ENCODE measurements at regions not wholly inside any gene's neighbourhood (a gene's known extent, or its start where the extent isn't known, plus 50 kb on each side); places are given as distances from the start of the nearest gene placed in this dataset.
"Not testable (repeated sequence)": the region's sequence is repeated elsewhere in the genome, so short reads cannot be mapped to it uniquely, and the experiment has no call there.

DNA sequence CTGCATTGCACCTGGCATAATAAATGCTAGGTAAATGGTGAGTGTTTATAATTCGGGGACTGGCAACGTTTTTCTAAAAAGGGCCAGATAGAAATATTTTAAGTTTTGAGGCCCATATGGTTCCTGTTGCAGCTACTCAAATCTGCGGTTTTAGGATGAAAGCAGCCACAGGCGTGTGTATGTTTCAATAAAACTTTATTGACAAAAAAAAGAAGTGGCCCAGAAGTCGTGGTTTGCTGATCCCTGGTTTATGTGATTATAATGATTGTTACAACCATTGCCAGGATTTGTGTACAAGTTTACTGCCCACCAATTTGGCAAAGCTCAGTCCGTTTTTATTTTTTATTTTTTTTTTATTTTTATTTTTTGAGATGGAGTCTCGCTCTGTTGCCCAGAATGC, 536.1 kb downstream of the XYLT1 start:
- Histone ChIP-seq H3K9me3 (ENCODE audit: low read depth) (no peaks in the 10 kb centered on the region), H3K36me3 (ENCODE audit: low read depth) (no peaks in the 10 kb centered on the region), H3K4me2 (ENCODE audit: unreplicated experiment) (no peak overlapping the region), H3K9me2 (ENCODE audit: insufficient read depth) (no peaks in the 10 kb centered on the region), H3K79me2 (ENCODE audit: insufficient read depth) (no peaks in the 10 kb centered on the region), H3K9ac (no peak overlapping the region), H3K27me3 (replicated peaks; ENCODE audit: insufficient read depth) (0 out of 2 replicates have a peak, but pooled peaks cover 5% of the 10 kb centered on the region), H2AFZ (no peak overlapping the region), H4K20me1 (ENCODE audit: insufficient read depth) (no peaks in the 10 kb centered on the region), H3K4me3 (no peak overlapping the region), H3K27ac (no peak overlapping the region), H3F3A (ENCODE audit: insufficient read depth) (no peaks in the 10 kb centered on the region), H3K4me1 (ENCODE audit: insufficient read depth) (no peaks in the 10 kb centered on the region)
- no peak for TF ChIP-seq EZH2phosphoT487 (IDR thresholded peaks at IDR 0.05; ENCODE audit: insufficient read depth, low read depth)
- no peak for TF ChIP-seq EZH2 (IDR thresholded peaks at IDR 0.05; ENCODE audit: insufficient read depth, poor library complexity, severe bottlenecking)
- in situ Hi-C loops (cut with MboI) = no loop called here
- WGBS, 2 experiments (ENCODE audit: low coverage in 1 of 2, low lambda C conversion rate in 2 of 2, missing lambda C conversion rate in 2 of 2) = 33 to 42% methylated on average over 6 to 7 of the region's 7 CpGs
- no peak for DNase-seq

DNA sequence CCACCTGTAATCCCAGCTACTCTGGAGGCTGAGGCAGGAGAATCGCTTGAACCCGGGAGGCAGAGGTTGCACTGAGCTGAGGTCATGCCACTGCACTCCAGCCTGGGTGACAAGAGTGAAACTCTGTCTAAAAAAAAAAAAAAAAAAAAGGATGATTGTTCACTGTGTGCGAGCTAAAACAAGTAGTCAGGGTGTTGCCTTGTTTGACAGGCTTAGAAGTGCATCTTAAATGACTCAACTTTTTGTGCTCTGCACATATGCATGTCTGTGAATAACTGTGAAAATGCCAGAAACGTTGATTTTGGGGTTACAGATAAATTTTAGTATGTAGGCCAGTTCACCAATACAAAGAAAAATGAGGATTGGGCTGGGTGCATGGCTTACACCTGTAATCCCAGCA, 534.9 kb downstream of the XYLT1 start:
- H3K27me3 ChIP-seq (replicated peaks; ENCODE audit: insufficient read depth); H3K36me3 ChIP-seq (ENCODE audit: low read depth); in situ Hi-C loops (cut with MboI); H3K4me2 ChIP-seq (ENCODE audit: unreplicated experiment); H3K4me1 ChIP-seq (ENCODE audit: insufficient read depth); H3K9me3 ChIP-seq (ENCODE audit: low read depth); H2AFZ ChIP-seq; H3K9ac ChIP-seq; H3K9me2 ChIP-seq (ENCODE audit: insufficient read depth); H3K79me2 ChIP-seq (ENCODE audit: insufficient read depth); H3K4me3 ChIP-seq; DNase-seq; H4K20me1 ChIP-seq (ENCODE audit: insufficient read depth); H3K27ac ChIP-seq; H3F3A ChIP-seq (ENCODE audit: insufficient read depth): not testable (repeated sequence)
- WGBS, 2 experiments (ENCODE audit: low coverage in 1 of 2, low lambda C conversion rate in 2 of 2, missing lambda C conversion rate in 2 of 2) = 32 to 37% methylated on average over 4 of the region's 4 CpGs

DNA sequence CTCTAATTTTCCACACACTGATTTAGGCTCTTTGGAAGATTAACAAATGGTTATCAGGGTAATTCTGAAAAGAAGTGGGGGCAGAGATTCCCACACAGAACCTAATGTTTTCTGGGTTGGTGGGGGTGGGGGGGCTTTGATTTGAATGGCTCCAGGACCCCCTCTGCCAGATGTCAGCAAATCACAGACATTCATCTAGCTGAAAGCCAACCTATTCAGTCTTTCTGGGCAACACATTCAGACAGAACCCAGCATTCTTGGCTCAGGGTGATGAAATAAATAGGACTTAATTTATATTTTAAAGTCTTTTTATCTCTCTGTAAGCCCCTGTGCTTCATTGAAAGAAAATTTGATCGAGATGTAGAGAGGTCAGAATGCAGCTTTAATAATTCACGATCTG, 533.2 kb downstream of the XYLT1 start:
- Histone ChIP-seq H2AFZ (no peak overlapping the region), H4K20me1 (ENCODE audit: insufficient read depth) (no peaks in the 10 kb centered on the region), H3K79me2 (ENCODE audit: insufficient read depth) (no peaks in the 10 kb centered on the region), H3K4me1 (ENCODE audit: insufficient read depth) (no peaks in the 10 kb centered on the region), H3K9me3 (ENCODE audit: low read depth) (no peaks in the 10 kb centered on the region), H3F3A (ENCODE audit: insufficient read depth) (no peaks in the 10 kb centered on the region), H3K4me3 (no peak overlapping the region), H3K9ac (no peak overlapping the region), H3K9me2 (ENCODE audit: insufficient read depth) (no peaks in the 10 kb centered on the region), H3K27ac (no peak overlapping the region), H3K27me3 (replicated peaks; ENCODE audit: insufficient read depth) (0 out of 2 replicates have a peak, but pooled peaks cover 5% of the 10 kb centered on the region), H3K4me2 (ENCODE audit: unreplicated experiment) (no peak overlapping the region), H3K36me3 (ENCODE audit: low read depth) (no peaks in the 10 kb centered on the region)
- WGBS, 2 experiments (ENCODE audit: low coverage in 1 of 2, low lambda C conversion rate in 2 of 2, missing lambda C conversion rate in 2 of 2) = 0 to 1% methylated on average over 2 of the region's 2 CpGs
- DNase-seq = no peak
- TF ChIP-seq EZH2phosphoT487 (IDR thresholded peaks at IDR 0.05; ENCODE audit: insufficient read depth, low read depth) = no peak
- no peak for TF ChIP-seq EZH2 (IDR thresholded peaks at IDR 0.05; ENCODE audit: insufficient read depth, poor library complexity, severe bottlenecking)
- in situ Hi-C loops (cut with MboI) = no loop called here

DNA sequence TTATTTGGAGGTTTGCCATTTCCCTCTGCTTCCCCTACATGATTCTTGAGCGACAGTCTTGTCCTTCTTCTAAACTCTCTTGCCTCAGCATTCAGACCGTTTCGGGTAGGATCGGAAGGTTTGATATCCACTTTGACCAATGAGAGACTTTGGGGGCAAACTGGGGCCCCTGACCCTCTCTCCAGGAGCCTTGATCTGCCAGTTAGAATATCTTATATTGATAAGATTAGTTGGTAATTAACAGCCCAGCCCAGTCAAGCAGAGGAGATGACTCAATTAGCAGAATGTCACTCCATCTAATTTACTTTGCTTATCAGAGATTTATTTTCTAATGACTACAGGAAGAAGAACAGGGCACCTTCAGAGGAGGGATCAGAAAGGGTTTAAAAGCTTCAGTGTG, 532.8 kb downstream of the XYLT1 start:
- DNase-seq = no peak
- 0 out of 2 replicates have a peak, but pooled peaks cover 5% of the 10 kb centered on the region for H3K27me3 ChIP-seq (replicated peaks; ENCODE audit: insufficient read depth)
- no peaks in the 10 kb centered on the region for H3K79me2 ChIP-seq (ENCODE audit: insufficient read depth)
- no peak overlapping the region for H2AFZ ChIP-seq
- WGBS, 2 experiments (ENCODE audit: low coverage in 1 of 2, low lambda C conversion rate in 2 of 2, missing lambda C conversion rate in 2 of 2) = 3 to 6% methylated on average over 4 of the region's 4 CpGs
- TF ChIP-seq EZH2phosphoT487 (IDR thresholded peaks at IDR 0.05; ENCODE audit: insufficient read depth, low read depth) (no peak), EZH2 (IDR thresholded peaks at IDR 0.05; ENCODE audit: insufficient read depth, poor library complexity, severe bottlenecking) (no peak)
- no peaks in the 10 kb centered on the region for H3F3A ChIP-seq (ENCODE audit: insufficient read depth)
- H3K36me3 ChIP-seq (ENCODE audit: low read depth) = no peaks in the 10 kb centered on the region
- H3K4me2 ChIP-seq (ENCODE audit: unreplicated experiment) = no peak overlapping the region
- in situ Hi-C loops (cut with MboI) = no loop called here
- H3K9me2 ChIP-seq (ENCODE audit: insufficient read depth) = no peaks in the 10 kb centered on the region
- no peak overlapping the region for H3K9ac ChIP-seq
- H4K20me1 ChIP-seq (ENCODE audit: insufficient read depth) = no peaks in the 10 kb centered on the region
- no peaks in the 10 kb centered on the region for H3K4me1 ChIP-seq (ENCODE audit: insufficient read depth)
- no peak overlapping the region for H3K27ac ChIP-seq
- H3K4me3 ChIP-seq = no peak overlapping the region
- no peaks in the 10 kb centered on the region for H3K9me3 ChIP-seq (ENCODE audit: low read depth)

DNA sequence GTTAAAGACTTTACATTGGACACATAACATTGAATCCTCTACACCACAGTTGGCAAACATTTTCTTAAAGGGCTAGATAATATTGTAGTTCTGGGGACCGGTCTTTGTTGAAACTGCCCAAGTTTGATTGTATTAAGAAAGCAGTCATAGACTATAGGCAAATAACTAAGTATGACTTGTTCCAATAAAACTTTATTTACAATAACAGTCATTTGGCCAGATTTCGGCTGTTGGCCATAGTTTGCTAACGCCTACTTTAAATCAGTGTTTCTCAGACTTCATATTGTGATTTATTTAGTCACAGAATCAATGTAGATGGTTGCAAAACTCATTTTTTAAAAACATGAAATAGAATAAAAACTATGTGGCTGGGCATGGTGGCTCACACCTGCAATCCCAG, 531.8 kb downstream of the XYLT1 start:
- H3K36me3 ChIP-seq (ENCODE audit: low read depth) = no peaks in the 10 kb centered on the region
- no peaks in the 10 kb centered on the region for H3K79me2 ChIP-seq (ENCODE audit: insufficient read depth)
- no peaks in the 10 kb centered on the region for H3K4me1 ChIP-seq (ENCODE audit: insufficient read depth)
- H3K9me3 ChIP-seq (ENCODE audit: low read depth) = no peaks in the 10 kb centered on the region
- TF ChIP-seq EZH2 (IDR thresholded peaks at IDR 0.05; ENCODE audit: insufficient read depth, poor library complexity, severe bottlenecking) (no peak), EZH2phosphoT487 (IDR thresholded peaks at IDR 0.05; ENCODE audit: insufficient read depth, low read depth) (no peak)
- 67 to 68% methylated on average over 3 of the region's 3 CpGs for WGBS, 2 experiments (ENCODE audit: low coverage in 1 of 2, low lambda C conversion rate in 2 of 2, missing lambda C conversion rate in 2 of 2)
- no peak overlapping the region for H3K9ac ChIP-seq
- no peaks in the 10 kb centered on the region for H3K9me2 ChIP-seq (ENCODE audit: insufficient read depth)
- H3K27me3 ChIP-seq (replicated peaks; ENCODE audit: insufficient read depth) = 0 out of 2 replicates have a peak, but pooled peaks cover 5% of the 10 kb centered on the region
- no peak overlapping the region for H3K4me2 ChIP-seq (ENCODE audit: unreplicated experiment)
- no peaks in the 10 kb centered on the region for H3F3A ChIP-seq (ENCODE audit: insufficient read depth)
- no peaks in the 10 kb centered on the region for H4K20me1 ChIP-seq (ENCODE audit: insufficient read depth)
- no peak overlapping the region for H2AFZ ChIP-seq
- H3K27ac ChIP-seq = no peak overlapping the region
- no peak for DNase-seq
- H3K4me3 ChIP-seq = no peak overlapping the region
- in situ Hi-C loops (cut with MboI) = no loop called here
